PFSK-1 (cell line): ENCODE measurements at regions not wholly inside any gene's neighbourhood (a gene's known extent, or its start where the extent isn't known, plus 50 kb on each side); places are given as distances from the start of the nearest gene placed in this dataset.

Source experiments
- POLR2AphosphoS5 ChIP-seq: IDR thresholded peaks from 2 replicates; pipeline ENCODE4 v1.6.1; 2012; ENCODE audit warnings: low read depth, mild to moderate bottlenecking, control low read depth, low read length, moderate library complexity
- TF ChIP-seq, protein P1 (sequence below), 2 experiments: IDR thresholded peaks; 2 replicates each; pipeline versions ENCODE4 v1.6.1 to v1.8.0; 2011 to 2012; ENCODE audit warnings: low read depth in 2 of 2, low read length in 2 of 2, control low read depth in 1 of 2, inconsistent platforms in 1 of 2, mild to moderate bottlenecking in 1 of 2, moderate library complexity in 1 of 2; ENCODE audit not compliant: insufficient read depth in 1 of 2

DNA sequence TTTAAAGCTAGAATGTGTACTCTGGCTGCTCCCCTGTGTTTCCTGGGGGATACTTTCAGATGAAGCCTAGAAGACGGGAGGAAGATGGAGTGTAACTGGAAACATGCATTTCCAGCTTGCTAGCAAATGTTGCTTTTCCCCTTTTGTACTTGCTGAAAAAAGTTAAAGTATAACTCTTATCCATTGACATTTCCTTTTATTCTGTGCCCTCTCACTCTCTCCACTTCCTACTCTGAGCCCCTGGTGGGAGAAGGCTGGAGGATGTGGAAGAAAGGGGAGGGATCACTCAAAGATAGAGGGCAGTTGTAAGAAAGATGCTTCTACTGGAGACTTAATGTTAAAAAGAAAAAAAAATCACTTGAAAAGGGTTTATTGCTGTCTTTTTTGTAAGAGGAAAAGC, 396.5 kb downstream of the DTHD1 start:
- TF ChIP-seq POLR2AphosphoS5 = no peak
- TF ChIP-seq, protein P1, sequence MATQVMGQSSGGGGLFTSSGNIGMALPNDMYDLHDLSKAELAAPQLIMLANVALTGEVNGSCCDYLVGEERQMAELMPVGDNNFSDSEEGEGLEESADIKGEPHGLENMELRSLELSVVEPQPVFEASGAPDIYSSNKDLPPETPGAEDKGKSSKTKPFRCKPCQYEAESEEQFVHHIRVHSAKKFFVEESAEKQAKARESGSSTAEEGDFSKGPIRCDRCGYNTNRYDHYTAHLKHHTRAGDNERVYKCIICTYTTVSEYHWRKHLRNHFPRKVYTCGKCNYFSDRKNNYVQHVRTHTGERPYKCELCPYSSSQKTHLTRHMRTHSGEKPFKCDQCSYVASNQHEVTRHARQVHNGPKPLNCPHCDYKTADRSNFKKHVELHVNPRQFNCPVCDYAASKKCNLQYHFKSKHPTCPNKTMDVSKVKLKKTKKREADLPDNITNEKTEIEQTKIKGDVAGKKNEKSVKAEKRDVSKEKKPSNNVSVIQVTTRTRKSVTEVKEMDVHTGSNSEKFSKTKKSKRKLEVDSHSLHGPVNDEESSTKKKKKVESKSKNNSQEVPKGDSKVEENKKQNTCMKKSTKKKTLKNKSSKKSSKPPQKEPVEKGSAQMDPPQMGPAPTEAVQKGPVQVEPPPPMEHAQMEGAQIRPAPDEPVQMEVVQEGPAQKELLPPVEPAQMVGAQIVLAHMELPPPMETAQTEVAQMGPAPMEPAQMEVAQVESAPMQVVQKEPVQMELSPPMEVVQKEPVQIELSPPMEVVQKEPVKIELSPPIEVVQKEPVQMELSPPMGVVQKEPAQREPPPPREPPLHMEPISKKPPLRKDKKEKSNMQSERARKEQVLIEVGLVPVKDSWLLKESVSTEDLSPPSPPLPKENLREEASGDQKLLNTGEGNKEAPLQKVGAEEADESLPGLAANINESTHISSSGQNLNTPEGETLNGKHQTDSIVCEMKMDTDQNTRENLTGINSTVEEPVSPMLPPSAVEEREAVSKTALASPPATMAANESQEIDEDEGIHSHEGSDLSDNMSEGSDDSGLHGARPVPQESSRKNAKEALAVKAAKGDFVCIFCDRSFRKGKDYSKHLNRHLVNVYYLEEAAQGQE (IDR thresholded peaks at IDR 0.05; ENCODE audit: insufficient read depth in 1 of 2, low read depth in 2 of 2, low read length in 2 of 2) = no peak
